ENCODE measurements at regions not wholly inside any gene's neighbourhood (a gene's known extent, or its start where the extent isn't known, plus 50 kb on each side); places are given as distances from the start of the nearest gene placed in this dataset.

DNA sequence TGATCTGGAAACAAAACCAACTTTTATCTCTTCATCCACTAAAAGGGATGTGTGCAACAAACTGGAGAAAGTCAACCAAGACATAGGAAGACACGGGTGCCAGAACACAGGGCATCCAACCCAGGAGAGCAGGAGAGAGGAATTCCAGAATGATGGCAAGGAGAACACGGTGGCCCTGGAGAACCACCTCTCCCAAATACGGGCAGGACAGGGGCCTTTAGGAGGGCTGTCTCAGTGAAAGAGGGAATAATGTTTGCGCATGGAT, 93.4 kb upstream of the EGLN3 start:
- H2AFZ ChIP-seq (ENCODE audit: low read depth, low read length): no peak overlapping the region

GRCh38 chr14:34043627-34044372, 92.9 kb upstream of the EGLN3 start:
- H2AFZ ChIP-seq (ENCODE audit: low read depth, low read length): no peak overlapping the region; the same call in 1 of the 2 replicates
- no peak overlapping the region for H3K4me3 ChIP-seq (ENCODE audit: low read length)
- H3K79me2 ChIP-seq (ENCODE audit: low read length): no peaks in the 10 kb centered on the region
- no peaks in the 10 kb centered on the region for H3K27me3 ChIP-seq (ENCODE audit: low read depth, low read length)
- peak overlapping the region; percentile 22; the same call in 1 of the 2 replicates for H3K27ac ChIP-seq (ENCODE audit: low read length)
- H3K4me1 ChIP-seq (ENCODE audit: low read length): peaks cover 25% of the 10 kb centered on the region
- TF ChIP-seq CTCF (IDR thresholded peaks at IDR 0.05; ENCODE audit: low read depth, low read length) (no peak), EZH2phosphoT487 (IDR thresholded peaks at IDR 0.05; ENCODE audit: low read depth) (no peak)
- H3K4me2 ChIP-seq (ENCODE audit: low read length): peak overlapping the region; percentile 22; the same call in 1 of the 2 replicates
- H3K9me3 ChIP-seq (ENCODE audit: insufficient read depth, low read length): no peaks in the 10 kb centered on the region
- H4K20me1 ChIP-seq (ENCODE audit: insufficient read depth, low read length): no peaks in the 10 kb centered on the region
- no peak overlapping the region for H3K9ac ChIP-seq (ENCODE audit: low read length)
- H3K36me3 ChIP-seq (replicated peaks; ENCODE audit: low read depth, low read length): no peaks in the 10 kb centered on the region

More for the DNA sequence above, 93.4 kb upstream of the EGLN3 start:
- Histone ChIP-seq H3K4me1 (ENCODE audit: low read length) (peaks cover 25% of the 10 kb centered on the region), H3K9ac (ENCODE audit: low read length) (no peak overlapping the region), H3K27ac (ENCODE audit: low read length) (peak overlapping the region; percentile 22; the same call in 1 of the 2 replicates), H4K20me1 (ENCODE audit: insufficient read depth, low read length) (no peaks in the 10 kb centered on the region), H3K36me3 (replicated peaks; ENCODE audit: low read depth, low read length) (no peaks in the 10 kb centered on the region), H3K79me2 (ENCODE audit: low read length) (no peaks in the 10 kb centered on the region), H3K27me3 (ENCODE audit: low read depth, low read length) (no peaks in the 10 kb centered on the region), H3K9me3 (ENCODE audit: insufficient read depth, low read length) (no peaks in the 10 kb centered on the region), H3K4me3 (ENCODE audit: low read length) (no peak overlapping the region), H3K4me2 (ENCODE audit: low read length) (peak overlapping the region; percentile 22; the same call in 1 of the 2 replicates)
- TF ChIP-seq CTCF (IDR thresholded peaks at IDR 0.05; ENCODE audit: low read depth, low read length) (no peak), EZH2phosphoT487 (IDR thresholded peaks at IDR 0.05; ENCODE audit: low read depth) (no peak)

- Histone ChIP-seq H3K27me3 (ENCODE audit: low read depth, low read length) (no peaks in the 10 kb centered on the region), H3K4me3 (ENCODE audit: low read length) (no peak overlapping the region), H3K36me3 (replicated peaks; ENCODE audit: low read depth, low read length) (no peaks in the 10 kb centered on the region), H3K4me2 (ENCODE audit: low read length) (no peak overlapping the region), H3K9ac (ENCODE audit: low read length) (no peak overlapping the region), H3K4me1 (ENCODE audit: low read length) (peaks cover 25% of the 10 kb centered on the region), H3K27ac (ENCODE audit: low read length) (no peak overlapping the region), H3K79me2 (ENCODE audit: low read length) (no peaks in the 10 kb centered on the region), H4K20me1 (ENCODE audit: insufficient read depth, low read length) (no peaks in the 10 kb centered on the region), H2AFZ (ENCODE audit: low read depth, low read length) (no peak overlapping the region), H3K9me3 (ENCODE audit: insufficient read depth, low read length) (no peaks in the 10 kb centered on the region)
- TF ChIP-seq CTCF (IDR thresholded peaks at IDR 0.05; ENCODE audit: low read depth, low read length): no peak
- TF ChIP-seq EZH2phosphoT487 (IDR thresholded peaks at IDR 0.05; ENCODE audit: low read depth): no peak
These were observed 90.3 kb upstream of the EGLN3 start for GRCh38 chr14:34041220-34041619.

DNA sequence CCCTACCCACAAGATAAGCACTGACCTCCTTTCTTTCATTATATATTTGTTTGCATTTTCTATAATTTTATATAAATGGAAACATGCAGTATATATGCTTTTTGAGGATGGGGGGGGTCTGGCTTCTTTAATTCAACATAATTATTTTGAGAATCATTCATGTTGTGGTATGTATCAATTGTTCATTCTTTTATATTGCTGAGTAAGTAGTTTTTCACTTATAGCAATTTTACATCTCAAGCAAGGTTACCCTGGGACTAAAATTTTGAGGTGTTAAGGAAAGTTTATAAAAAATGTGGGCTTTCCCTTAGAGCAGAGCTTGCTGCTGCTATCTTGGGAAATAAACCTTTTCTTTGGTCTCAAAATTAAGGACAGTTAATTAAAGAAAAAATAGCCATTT, 89.9 kb upstream of the EGLN3 start:
- Histone ChIP-seq H2AFZ (ENCODE audit: low read depth, low read length) (no peak overlapping the region), H3K36me3 (replicated peaks; ENCODE audit: low read depth, low read length) (no peaks in the 10 kb centered on the region), H3K4me3 (ENCODE audit: low read length) (no peak overlapping the region), H3K4me2 (ENCODE audit: low read length) (no peak overlapping the region), H3K9ac (ENCODE audit: low read length) (no peak overlapping the region), H3K27me3 (ENCODE audit: low read depth, low read length) (no peaks in the 10 kb centered on the region), H3K27ac (ENCODE audit: low read length) (no peak overlapping the region), H3K79me2 (ENCODE audit: low read length) (no peaks in the 10 kb centered on the region), H3K4me1 (ENCODE audit: low read length) (peaks cover 25% of the 10 kb centered on the region), H4K20me1 (ENCODE audit: insufficient read depth, low read length) (no peaks in the 10 kb centered on the region), H3K9me3 (ENCODE audit: insufficient read depth, low read length) (no peaks in the 10 kb centered on the region)
- TF ChIP-seq CTCF (IDR thresholded peaks at IDR 0.05; ENCODE audit: low read depth, low read length) (no peak), EZH2phosphoT487 (IDR thresholded peaks at IDR 0.05; ENCODE audit: low read depth) (no peak)

Data from OCI-LY3 (cell line).